Fibroblast of lung (primary cell): ENCODE measurements at regions not wholly inside any gene's neighbourhood (a gene's known extent, or its start where the extent isn't known, plus 50 kb on each side); places are given as distances from the start of the nearest gene placed in this dataset.

Source experiments
- CTCF ChIP-seq, 2 donors: IDR thresholded peaks in 1 of 2; conservative IDR thresholded peaks in 1 of 2; 1 replicate in 1 of 2; 2 replicates in 1 of 2; pipeline ENCODE4 v1.5.1; 2011 to 2012; ENCODE audit warnings: low read length in 2 of 2, control low read depth in 1 of 2, inconsistent platforms in 1 of 2, low read depth in 1 of 2, mild to moderate bottlenecking in 1 of 2
- EZH2 ChIP-seq: IDR thresholded peaks from 2 replicates; pipeline ENCODE4 v1.5.1; 2012; ENCODE audit warnings: low read length, control low read depth, mild to moderate bottlenecking; ENCODE audit errors: missing control alignments

- TF ChIP-seq CTCF (conservative IDR thresholded peaks at IDR 0.05 in 1 of 2, IDR thresholded peaks at IDR 0.05 in 1 of 2; ENCODE audit: low read depth in 1 of 2, low read length in 2 of 2) (no peak), EZH2 (no peak)
These were observed 990.6 kb upstream of the PHF14 start for GRCh38 chr7:9983048-9983447.
